ENCODE measurements at regions not wholly inside any gene's neighbourhood (a gene's known extent, or its start where the extent isn't known, plus 50 kb on each side); places are given as distances from the start of the nearest gene placed in this dataset.

GRCh38 chr20:11791316-11791715, 126.4 kb upstream of the BTBD3 start:
- no peaks in the 10 kb centered on the region for H3K4me1 Mint-ChIP-seq (ENCODE audit: low read depth)
- H3K36me3 Mint-ChIP-seq (ENCODE audit: low read depth): no peaks in the 10 kb centered on the region
- TF ChIP-seq CTCF (IDR thresholded peaks at IDR 0.05): no peak
- no peak overlapping the region for H3K4me3 Mint-ChIP-seq (ENCODE audit: unreplicated experiment)
- H3K9me3 Mint-ChIP-seq (ENCODE audit: low read depth): no peaks in the 10 kb centered on the region
- no peak for DNase-seq (ENCODE audit: low spot score)
- no peak overlapping the region for H3K27ac Mint-ChIP-seq (ENCODE audit: unreplicated experiment)
- no peaks in the 10 kb centered on the region for H3K27me3 Mint-ChIP-seq (ENCODE audit: low read depth)

GRCh38 chr20:11791835-11792567, 125.7 kb upstream of the BTBD3 start:
- H3K9me3 Mint-ChIP-seq (ENCODE audit: low read depth): no peaks in the 10 kb centered on the region

GRCh38 chr20:11792568-11792953, 125.1 kb upstream of the BTBD3 start:
- Mint-ChIP-seq H3K9me3 (ENCODE audit: low read depth) (no peaks in the 10 kb centered on the region), H3K4me1 (ENCODE audit: low read depth) (peaks cover 8% of the 10 kb centered on the region), H3K27me3 (ENCODE audit: low read depth) (no peaks in the 10 kb centered on the region), H3K36me3 (ENCODE audit: low read depth) (no peaks in the 10 kb centered on the region), H3K4me3 (ENCODE audit: unreplicated experiment) (no peak overlapping the region), H3K27ac (ENCODE audit: unreplicated experiment) (no peak overlapping the region)
- no peak for DNase-seq (ENCODE audit: low spot score)
- no peak for TF ChIP-seq CTCF (IDR thresholded peaks at IDR 0.05)

More at GRCh38 chr20:11791835-11792567, 125.7 kb upstream of the BTBD3 start:
- DNase-seq (ENCODE audit: low spot score): no peak
- Mint-ChIP-seq H3K4me1 (ENCODE audit: low read depth) (peaks cover 4% of the 10 kb centered on the region), H3K27me3 (ENCODE audit: low read depth) (no peaks in the 10 kb centered on the region), H3K36me3 (ENCODE audit: low read depth) (no peaks in the 10 kb centered on the region), H3K4me3 (ENCODE audit: unreplicated experiment) (no peak overlapping the region), H3K27ac (ENCODE audit: unreplicated experiment) (no peak overlapping the region)
- TF ChIP-seq CTCF (IDR thresholded peaks at IDR 0.05): no peak

- no peak for TF ChIP-seq CTCF (IDR thresholded peaks at IDR 0.05)
- no peaks in the 10 kb centered on the region for H3K36me3 Mint-ChIP-seq (ENCODE audit: low read depth)
- H3K27me3 Mint-ChIP-seq (ENCODE audit: low read depth): no peaks in the 10 kb centered on the region
- no peak for DNase-seq (ENCODE audit: low spot score)
- H3K4me3 Mint-ChIP-seq (ENCODE audit: unreplicated experiment): no peak overlapping the region
- H3K27ac Mint-ChIP-seq (ENCODE audit: unreplicated experiment): no peak overlapping the region
- H3K4me1 Mint-ChIP-seq (ENCODE audit: low read depth): peaks cover 8% of the 10 kb centered on the region
- H3K9me3 Mint-ChIP-seq (ENCODE audit: low read depth): no peaks in the 10 kb centered on the region
Measured at GRCh38 chr20:11794525-11794924, 123.2 kb upstream of the BTBD3 start.

GRCh38 chr20:11795071-11795615, 122.5 kb upstream of the BTBD3 start:
- TF ChIP-seq CTCF (IDR thresholded peaks at IDR 0.05): no peak
- DNase-seq (ENCODE audit: low spot score): no peak
- Mint-ChIP-seq H3K36me3 (ENCODE audit: low read depth) (no peaks in the 10 kb centered on the region), H3K4me1 (ENCODE audit: low read depth) (peaks cover 8% of the 10 kb centered on the region), H3K27ac (ENCODE audit: unreplicated experiment) (no peak overlapping the region), H3K4me3 (ENCODE audit: unreplicated experiment) (no peak overlapping the region), H3K9me3 (ENCODE audit: low read depth) (no peaks in the 10 kb centered on the region), H3K27me3 (ENCODE audit: low read depth) (no peaks in the 10 kb centered on the region)
